GM21390 (cell line): ENCODE measurements at regions not wholly inside any gene's neighbourhood (a gene's known extent, or its start where the extent isn't known, plus 50 kb on each side); places are given as distances from the start of the nearest gene placed in this dataset.

Experiments used
- ATAC-seq: cut with Tn5 transposase; IDR thresholded peaks from one replicate; pipeline ENCODE4 v1.9.1; 2021; ENCODE audit not compliant: unreplicated experiment

DNA sequence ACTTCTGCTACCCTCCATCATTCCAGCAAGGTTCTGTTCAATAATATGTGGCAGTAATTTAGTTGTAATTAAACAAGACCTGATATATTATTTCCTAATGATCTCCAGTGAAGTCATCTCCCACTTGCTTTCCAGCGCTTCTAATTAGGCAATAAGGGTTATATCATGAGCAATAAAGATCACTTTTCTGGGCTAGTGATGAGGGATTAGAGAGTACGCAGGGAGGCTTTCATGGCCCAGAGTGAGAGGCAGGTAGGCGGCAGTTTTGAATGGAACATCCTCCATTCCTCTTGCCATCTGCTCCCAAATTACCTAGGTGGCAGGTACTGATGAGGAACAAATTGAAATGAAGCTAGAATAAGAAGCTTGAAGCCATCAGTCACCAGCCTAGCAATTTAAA lies 358.1 kb upstream of the SYT4 start:
- ATAC-seq = no peak

DNA sequence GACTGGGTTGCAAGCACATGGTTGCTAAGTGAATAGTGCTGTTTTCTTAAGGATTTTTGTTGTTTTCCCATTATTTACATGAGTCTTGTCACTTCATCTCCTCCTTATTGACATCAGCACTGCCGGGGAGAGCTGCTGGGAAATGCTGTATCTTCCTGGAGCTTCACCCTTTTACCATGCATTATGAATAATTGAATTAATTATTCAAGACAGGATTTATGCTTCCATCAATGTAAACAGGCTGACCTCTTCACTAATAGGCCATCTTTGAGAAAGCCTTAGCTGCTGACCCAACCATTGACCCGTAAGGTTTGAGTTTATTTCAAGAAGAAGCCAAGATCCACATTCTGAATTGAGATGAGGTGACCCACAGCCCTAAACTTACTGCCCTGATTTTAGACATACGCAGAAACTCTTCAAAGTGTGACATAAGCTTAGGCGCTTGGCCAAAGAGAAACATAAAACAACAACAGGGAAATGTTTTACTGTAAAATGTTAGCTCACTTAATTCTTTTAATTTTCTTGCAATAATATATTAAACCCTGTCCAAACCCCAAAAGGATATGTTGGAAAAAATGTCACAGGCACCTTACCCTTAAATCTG lies 365.5 kb upstream of the SYT4 start:
- no peak for ATAC-seq

DNA sequence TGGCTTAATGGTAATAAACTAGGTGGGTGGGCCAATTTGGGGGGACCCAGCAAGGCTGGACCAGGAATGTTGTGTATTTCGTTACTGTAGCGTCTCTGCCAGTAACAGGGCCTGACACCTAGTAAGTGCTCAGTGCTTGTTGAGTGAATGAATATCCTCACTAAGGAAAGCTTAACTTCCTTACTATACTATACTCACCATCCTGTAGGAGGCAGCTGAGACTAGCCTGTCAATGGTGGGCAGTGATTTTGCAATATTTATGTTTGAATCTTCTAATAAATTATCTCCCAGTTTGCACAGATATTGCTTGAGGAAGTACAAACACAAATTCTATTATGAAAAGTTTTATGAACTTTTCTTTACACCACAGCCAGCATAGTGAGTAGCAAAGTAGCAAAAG lies 370.7 kb upstream of the SYT4 start:
- ATAC-seq = no peak

DNA sequence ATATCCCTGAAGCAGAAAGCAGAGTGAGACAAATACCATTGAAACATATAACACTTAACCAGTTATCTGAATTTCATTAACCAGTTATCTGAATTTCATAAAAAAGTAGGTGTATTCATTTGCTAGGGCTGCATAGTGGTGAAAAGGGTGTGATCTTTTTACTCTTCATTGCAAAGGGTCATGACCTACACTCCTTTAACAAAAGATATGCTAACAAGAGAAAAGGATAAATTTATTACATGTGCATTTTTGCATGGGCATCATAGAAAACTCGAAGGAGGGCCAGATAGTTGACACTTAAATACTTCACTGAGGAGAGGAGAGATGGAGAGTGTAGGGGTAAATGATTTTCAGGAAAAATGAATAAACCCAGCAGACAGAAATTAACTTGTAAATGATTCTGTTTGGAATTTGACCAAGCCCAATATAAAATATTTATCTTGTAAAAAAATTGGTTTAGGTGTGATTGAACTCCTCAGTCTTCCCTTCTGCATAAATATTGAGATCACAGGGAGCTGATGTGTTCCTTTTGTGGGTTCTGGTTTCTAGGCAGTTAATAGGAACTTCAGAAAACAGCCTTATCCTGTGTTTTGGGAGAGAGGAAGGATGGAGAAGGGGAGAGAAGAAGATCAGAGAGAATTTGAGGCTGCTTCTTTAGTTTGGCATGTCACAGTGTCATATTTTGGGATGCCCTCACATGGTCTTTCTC lies 372.5 kb upstream of the SYT4 start:
- ATAC-seq = no peak

DNA sequence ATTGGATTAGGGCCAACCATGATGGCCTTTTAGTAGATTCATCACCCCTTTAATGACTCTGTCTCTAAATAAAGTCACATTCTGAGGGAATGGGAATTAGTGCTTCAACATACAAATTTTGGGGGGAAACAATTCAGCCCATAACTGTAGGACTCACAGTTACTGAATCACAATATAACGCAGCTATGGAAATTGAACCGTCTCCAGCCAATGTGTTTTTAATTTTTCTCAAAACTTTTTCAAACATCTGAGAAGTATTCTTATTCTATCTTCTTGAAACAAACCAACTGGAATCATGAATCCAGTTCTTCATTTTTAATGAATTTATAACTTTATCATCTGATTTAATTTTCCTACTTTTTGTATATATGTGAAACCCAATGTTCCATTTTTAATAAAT lies 373.1 kb upstream of the SYT4 start:
- no peak for ATAC-seq

DNA sequence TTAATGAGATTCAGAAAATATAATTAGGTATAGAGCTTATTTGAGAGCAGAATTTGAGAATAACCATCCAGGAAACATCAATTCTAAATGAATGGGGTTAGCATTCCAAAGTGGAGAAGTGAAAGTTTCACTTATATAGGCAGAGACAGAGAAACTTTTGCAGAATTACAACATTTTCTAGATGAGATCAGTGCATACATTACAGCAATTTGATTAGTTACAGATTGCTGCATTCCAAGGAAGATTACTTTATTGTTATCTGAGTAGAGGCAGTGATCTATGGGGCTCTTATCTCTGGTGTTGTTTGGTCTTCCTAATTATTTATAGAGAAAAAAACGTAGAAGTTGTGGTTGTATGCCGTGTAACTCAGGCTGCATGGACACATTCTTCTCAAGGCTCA lies 373.8 kb upstream of the SYT4 start:
- no peak for ATAC-seq

DNA sequence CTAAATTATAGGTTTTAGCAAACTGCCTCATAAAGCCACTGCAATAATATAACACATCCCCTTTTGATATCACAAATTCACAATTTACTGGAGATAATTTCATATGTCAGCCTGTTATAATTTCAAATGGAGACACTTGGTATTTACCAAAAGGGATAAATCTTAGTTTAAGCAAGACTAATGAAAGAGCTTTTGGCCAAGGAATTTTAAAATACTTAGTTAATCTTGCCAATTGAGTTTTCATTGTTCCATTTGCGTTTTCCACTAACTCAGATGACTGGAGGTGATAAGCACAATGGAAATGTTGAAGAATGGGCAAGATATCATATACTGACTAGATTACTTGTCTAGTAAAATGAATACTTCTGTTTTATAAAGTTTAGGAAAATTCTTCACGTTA lies 379.3 kb upstream of the SYT4 start:
- ATAC-seq = no peak

- ATAC-seq = peak; percentile 76
These were observed 384.3 kb upstream of the SYT4 start for GRCh38 chr18:43661570-43661969.

DNA sequence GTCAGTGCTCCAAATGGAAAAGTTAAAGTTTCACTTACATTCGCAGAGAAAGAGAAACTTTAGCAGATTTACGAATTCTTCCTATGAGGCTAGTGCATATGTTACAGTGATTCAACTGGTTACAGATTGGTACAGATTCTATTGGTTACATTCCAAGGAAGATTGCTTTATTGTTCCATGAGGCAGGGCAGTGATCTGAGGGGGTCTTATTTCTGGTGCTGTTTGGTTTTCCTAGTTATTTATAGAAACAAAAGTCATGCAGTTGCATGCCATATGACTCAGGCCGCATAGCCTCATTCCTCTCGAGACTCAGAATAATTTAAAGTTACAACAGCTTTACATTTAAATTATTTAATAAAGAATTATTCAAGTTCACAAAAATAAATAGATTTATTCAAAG lies 385.4 kb upstream of the SYT4 start:
- ATAC-seq = no peak

DNA sequence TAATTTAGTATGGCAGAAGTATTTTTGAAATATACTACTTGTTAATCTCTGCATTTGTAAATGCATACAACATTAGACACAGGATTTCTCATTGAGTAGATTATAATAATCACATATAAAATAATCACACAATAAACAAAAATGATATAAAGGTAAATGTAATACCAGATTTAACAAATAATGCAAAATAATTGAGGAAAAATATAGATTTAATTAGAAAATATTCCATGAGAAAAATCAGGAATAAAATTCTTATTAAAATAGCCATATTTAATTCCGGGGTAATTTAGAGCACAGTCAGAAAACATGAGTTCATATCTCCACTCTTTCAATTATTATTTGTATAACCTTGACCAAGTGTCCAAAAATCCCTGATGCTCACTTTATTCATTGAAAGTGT lies 385.9 kb upstream of the SYT4 start:
- ATAC-seq = no peak

GRCh38 chr18:43664487-43665008 lies 387.3 kb upstream of the SYT4 start:
- no peak for ATAC-seq

- no peak for ATAC-seq
These were observed 388.0 kb upstream of the SYT4 start for GRCh38 chr18:43665105-43665788.

DNA sequence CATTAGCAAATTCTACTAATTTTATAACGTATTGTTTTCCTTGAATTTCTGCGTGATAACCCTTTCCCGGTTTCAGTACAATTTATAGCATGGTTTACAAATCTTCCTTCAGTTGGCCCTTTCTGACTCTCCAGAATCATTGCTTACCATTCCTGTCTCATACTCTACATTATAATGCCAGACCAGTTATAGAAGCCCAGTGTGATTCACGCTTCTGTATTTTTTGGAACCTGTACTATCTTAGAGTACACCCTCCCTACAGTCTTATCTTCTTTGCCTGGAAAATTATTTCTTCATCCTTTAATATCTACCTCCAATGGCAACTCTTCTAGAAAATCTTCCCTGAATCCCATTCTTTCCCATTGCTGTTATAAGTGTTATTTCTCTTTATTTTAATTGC lies 391.6 kb upstream of the SYT4 start:
- ATAC-seq = no peak

DNA sequence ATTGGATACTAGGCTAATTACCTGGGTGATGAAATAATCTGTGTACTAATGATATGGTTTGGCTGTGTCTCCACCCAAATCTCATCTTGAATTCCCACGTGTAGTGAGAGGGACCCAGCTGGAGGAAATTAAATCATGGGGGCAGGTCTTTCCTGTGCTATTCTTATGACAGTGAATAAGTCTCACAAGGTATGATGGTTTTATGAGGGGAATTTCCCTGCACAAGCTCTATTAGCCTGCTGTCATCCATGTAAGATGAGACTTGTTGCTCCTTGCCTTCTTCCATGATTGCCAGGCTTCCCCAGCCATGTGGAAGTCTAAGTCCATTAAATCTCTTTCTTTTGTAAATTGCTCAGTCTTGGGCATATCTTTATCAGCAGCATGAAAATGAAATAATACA lies 394.1 kb upstream of the SYT4 start:
- no peak for ATAC-seq

DNA sequence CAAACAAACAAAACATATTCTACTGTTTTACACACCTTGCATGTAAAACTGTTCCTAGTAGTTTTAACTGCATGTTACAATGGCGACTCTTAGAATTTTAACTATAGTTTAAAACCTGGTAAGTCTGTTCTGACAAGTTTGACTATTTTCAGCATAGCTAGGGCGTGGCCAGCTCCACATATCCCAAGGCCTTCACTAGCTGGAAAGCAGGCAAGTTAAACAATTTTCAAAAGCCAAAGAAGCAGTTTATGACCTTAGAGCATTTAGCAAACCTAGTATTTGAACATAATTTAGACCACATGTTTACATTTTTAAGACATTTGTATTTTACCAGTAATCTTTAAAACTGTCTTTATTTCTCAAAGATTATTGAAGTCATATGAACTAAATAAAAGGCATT lies 402.8 kb upstream of the SYT4 start:
- ATAC-seq = no peak

DNA sequence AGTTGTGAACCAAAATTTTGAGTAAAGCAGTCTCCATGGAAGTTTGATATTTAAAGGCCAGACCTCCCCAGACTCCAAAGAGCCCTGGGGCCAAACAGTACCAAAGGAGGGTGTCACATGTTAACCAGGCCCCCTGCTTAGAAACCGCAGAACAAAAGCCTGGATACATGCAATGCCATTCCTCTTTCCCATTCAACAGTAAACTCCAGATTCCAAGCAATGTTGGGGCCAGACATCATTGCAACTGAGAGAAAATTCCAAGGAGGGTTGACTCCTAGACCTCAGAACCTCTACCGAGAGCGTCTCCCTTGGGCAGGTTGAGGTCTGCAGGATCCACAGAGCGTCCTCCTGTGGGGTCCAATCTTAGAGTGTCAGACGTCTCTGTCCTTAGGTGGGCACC lies 404.4 kb upstream of the SYT4 start:
- no peak for ATAC-seq

- no peak for ATAC-seq
These were observed 404.9 kb upstream of the SYT4 start for GRCh38 chr18:43682196-43682595.

DNA sequence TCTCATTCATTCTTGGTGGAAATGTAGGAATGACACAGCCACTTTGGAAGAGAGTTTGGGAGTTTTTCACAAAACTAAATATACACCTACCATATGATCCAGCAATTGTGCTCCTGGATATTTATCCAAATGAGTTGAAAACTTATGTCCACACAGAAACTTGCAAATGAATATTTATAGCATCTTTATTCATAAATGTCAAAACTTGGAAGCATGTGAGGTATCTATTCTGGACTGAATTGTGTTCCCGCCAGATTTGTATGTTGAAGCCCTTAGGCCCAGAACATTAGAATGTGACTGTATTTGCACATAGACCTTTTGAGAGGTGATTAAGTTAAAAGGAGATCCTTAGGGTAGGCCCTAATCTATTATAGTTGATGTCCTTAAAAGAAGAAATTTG lies 409.4 kb upstream of the SYT4 start:
- no peak for ATAC-seq

GRCh38 chr18:43692099-43692690 lies 414.9 kb upstream of the SYT4 start:
- no peak for ATAC-seq

- no peak for ATAC-seq
These were observed 425.1 kb upstream of the SYT4 start for GRCh38 chr18:43702399-43702798.

DNA sequence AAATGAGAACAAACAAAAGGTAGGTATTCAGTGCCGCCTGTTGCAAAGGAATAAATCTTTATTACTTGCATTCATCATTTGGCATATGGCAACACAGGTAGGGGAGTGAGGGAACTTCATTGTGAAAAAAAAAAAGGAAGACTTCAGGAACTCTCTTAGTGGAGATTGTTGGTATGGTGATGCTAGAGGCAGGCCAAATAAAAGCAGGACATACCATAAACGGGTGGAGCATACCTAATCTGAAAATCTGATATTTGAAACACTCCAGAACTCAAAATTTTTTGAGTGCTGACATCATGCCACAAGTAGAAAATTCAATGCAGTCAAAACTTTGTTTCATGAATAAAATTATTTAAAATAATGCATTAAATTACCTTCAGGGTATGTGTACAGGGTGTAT lies 425.8 kb upstream of the SYT4 start:
- no peak for ATAC-seq

- ATAC-seq = no peak
These were observed 428.6 kb upstream of the SYT4 start for GRCh38 chr18:43705850-43706249.
